ENCODE measurements at regions not wholly inside any gene's neighbourhood (a gene's known extent, or its start where the extent isn't known, plus 50 kb on each side); places are given as distances from the start of the nearest gene placed in this dataset.

DNA sequence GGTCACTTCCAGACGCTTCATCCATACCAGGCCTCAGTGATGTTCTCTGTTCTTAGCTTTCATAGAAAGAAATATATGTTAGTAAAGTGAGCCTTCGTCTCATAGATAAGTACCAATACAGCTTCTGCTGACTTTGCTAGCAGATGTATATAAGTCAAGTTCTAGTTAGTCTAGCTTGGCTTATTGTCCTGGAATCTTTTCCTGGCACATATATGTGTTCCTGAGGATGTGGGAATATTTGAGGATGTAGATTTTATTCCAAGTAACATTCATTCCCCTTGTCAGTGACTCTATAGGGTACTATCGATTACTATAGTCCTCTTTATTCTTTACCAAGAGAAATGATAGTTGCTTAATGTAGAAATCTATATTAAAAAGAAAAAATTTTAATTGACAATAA, 135.2 kb upstream of the FAM9C start:
- no peaks in the 10 kb centered on the region for H3K4me1 ChIP-seq
- no peaks in the 10 kb centered on the region for H3K9me3 ChIP-seq
- TF ChIP-seq, protein P1, sequence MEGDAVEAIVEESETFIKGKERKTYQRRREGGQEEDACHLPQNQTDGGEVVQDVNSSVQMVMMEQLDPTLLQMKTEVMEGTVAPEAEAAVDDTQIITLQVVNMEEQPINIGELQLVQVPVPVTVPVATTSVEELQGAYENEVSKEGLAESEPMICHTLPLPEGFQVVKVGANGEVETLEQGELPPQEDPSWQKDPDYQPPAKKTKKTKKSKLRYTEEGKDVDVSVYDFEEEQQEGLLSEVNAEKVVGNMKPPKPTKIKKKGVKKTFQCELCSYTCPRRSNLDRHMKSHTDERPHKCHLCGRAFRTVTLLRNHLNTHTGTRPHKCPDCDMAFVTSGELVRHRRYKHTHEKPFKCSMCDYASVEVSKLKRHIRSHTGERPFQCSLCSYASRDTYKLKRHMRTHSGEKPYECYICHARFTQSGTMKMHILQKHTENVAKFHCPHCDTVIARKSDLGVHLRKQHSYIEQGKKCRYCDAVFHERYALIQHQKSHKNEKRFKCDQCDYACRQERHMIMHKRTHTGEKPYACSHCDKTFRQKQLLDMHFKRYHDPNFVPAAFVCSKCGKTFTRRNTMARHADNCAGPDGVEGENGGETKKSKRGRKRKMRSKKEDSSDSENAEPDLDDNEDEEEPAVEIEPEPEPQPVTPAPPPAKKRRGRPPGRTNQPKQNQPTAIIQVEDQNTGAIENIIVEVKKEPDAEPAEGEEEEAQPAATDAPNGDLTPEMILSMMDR (IDR thresholded peaks at IDR 0.05; ENCODE audit: low read depth, low read length) = no peak
- H3K4me3 ChIP-seq (ENCODE audit: low read depth, low read length) = no peak overlapping the region
- H3K27me3 ChIP-seq = no peaks in the 10 kb centered on the region
- DNase-seq = no peak
- H3K36me3 ChIP-seq = no peaks in the 10 kb centered on the region

DNA sequence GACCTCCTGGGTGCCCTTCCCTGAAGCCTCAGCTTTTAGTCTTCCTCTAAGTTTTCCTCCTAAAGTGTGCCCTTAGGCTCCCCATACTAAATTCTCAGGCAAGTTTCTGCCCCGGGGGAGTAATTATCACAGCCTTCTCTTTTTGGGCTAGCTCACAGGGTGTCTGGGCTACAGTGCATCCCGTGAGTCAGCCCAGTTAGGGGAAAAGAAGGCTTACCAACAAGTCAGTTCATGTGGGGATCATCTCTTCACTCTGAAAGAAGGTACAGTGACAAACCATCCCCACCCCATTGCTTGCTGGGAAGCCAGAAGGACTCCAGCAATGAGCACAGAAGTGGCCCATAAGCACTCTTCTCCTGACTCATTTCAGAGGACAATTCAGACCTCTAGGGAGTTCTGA, 134.7 kb upstream of the FAM9C start:
- no peaks in the 10 kb centered on the region for H3K36me3 ChIP-seq
- no peaks in the 10 kb centered on the region for H3K4me1 ChIP-seq
- no peaks in the 10 kb centered on the region for H3K27me3 ChIP-seq
- H3K4me3 ChIP-seq (ENCODE audit: low read depth, low read length) = no peak overlapping the region
- TF ChIP-seq, protein P1 (IDR thresholded peaks at IDR 0.05; ENCODE audit: low read depth, low read length) = no peak
- DNase-seq = no peak
- H3K9me3 ChIP-seq = no peaks in the 10 kb centered on the region

DNA sequence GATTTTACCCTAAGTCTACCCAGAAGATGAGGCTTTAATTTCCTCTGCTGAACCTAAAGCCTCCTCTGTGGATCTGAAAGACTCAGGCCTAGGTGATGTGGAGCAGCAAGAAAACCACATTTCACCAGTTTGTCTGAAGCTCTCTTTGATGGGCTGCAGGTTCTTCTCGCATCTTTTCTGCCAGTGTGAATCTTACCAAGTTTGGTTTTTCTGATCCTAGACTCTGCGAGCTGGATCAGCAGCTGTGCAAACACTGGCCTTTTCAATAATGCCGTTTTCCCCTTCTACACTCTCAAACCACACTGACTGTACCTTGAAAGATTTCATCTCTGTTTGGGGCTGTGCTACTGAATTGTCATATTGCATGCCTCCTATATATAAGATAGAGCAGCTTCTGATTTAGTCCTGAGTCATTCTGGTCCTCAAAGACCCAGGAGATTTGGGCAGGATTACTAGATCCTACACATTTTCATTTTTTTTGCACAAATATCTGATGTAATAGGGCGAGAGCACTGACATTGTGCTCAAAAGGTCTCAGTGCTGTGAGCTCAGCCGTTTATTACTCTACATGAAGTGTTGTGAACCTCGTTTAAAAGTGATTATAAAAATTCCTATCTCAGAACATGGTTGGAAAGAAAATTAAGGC, 133.6 kb upstream of the FAM9C start:
- TF ChIP-seq, protein P1 (IDR thresholded peaks at IDR 0.05; ENCODE audit: low read depth, low read length) = no peak
- no peak for DNase-seq
- H3K36me3 ChIP-seq = no peaks in the 10 kb centered on the region
- H3K27me3 ChIP-seq = no peaks in the 10 kb centered on the region
- H3K4me3 ChIP-seq (ENCODE audit: low read depth, low read length) = no peak overlapping the region
- H3K4me1 ChIP-seq = no peaks in the 10 kb centered on the region
- no peaks in the 10 kb centered on the region for H3K9me3 ChIP-seq

DNA sequence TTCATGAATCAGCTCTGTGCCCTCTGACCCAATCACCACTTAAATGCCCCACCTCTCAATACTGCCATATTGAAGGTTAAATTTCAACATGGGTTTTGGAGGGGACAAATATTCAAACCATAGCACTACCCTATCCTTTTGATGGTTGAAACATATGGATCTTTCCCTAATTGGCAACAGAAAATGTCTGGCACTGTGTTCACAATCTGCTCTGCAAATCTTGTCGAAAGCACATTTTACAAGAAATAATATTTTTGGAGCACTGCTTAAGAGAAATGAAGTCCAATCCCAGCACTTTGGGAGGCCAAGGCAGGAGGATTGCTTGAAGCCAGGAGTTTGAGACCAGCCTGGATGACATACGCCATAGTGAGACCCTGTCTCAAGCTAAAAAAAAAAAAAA, 130.6 kb upstream of the FAM9C start:
- no peaks in the 10 kb centered on the region for H3K4me1 ChIP-seq
- no peaks in the 10 kb centered on the region for H3K9me3 ChIP-seq
- DNase-seq = no peak
- H3K27me3 ChIP-seq = no peaks in the 10 kb centered on the region
- H3K4me3 ChIP-seq (ENCODE audit: low read depth, low read length) = no peak overlapping the region
- TF ChIP-seq, protein P1 (IDR thresholded peaks at IDR 0.05; ENCODE audit: low read depth, low read length) = no peak
- no peaks in the 10 kb centered on the region for H3K36me3 ChIP-seq

DNA sequence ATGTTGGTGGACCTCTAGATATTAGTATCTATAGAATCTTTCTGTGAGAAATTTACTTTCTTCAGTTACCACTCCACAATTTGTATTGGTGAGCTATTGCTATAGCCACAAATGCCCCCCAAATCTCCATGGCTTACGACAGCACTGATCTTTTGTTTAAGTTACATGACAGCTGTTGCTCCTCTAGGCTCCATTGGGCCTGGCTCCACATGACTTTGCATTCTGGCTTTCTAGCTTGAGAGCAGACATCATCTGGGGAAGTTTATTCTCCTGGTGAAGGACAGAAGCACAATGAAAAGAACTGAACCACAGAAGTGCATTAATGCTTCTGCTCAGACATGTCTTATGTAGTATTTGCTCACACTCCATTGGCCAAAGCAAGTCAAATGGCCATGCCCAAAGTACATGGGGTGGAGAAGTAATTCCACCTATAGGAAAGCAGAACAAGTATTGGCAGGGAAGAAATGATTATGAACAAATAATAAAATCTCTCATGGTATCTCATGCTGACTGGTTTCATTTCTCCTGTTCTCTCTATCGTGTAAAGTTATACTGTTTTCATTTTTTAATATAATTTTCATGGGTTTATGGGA, 126.6 kb upstream of the FAM9C start:
- H3K27me3 ChIP-seq = no peaks in the 10 kb centered on the region

DNA sequence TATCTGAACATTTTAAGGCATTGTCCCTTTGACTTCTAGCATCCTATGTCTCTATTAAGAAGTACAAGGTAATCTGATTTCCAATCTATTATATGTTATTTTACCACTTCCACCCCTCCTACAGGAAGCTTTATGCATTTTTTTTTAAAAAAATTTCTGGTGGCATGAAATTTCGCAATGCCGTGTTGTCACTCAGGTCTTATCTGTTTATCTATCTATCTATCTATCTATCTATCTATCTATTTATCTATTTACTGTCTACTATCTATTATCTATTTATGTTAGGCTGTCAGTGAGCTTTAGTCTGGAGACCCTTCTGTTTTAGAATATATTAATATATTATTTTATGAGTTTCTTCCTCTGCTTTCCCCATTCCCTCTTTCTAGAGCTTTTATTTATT, 125.3 kb upstream of the FAM9C start:
- H3K9me3 ChIP-seq = no peaks in the 10 kb centered on the region
- TF ChIP-seq, protein P1 (IDR thresholded peaks at IDR 0.05; ENCODE audit: low read depth, low read length) = no peak
- peaks cover 5% of the 10 kb centered on the region; the same call in 1 of the 2 replicates for H3K4me1 ChIP-seq
- H3K27me3 ChIP-seq = no peaks in the 10 kb centered on the region
- DNase-seq = no peak
- no peaks in the 10 kb centered on the region for H3K36me3 ChIP-seq
- no peak overlapping the region for H3K4me3 ChIP-seq (ENCODE audit: low read depth, low read length)

More for the DNA sequence above, 126.6 kb upstream of the FAM9C start:
- no peak overlapping the region for H3K4me3 ChIP-seq (ENCODE audit: low read depth, low read length)
- peaks cover 5% of the 10 kb centered on the region; the same call in 1 of the 2 replicates for H3K4me1 ChIP-seq
- no peaks in the 10 kb centered on the region for H3K9me3 ChIP-seq
- TF ChIP-seq, protein P1 (IDR thresholded peaks at IDR 0.05; ENCODE audit: low read depth, low read length) = no peak
- H3K36me3 ChIP-seq = no peaks in the 10 kb centered on the region
- DNase-seq = no peak
